SK-N-SH treated with all-trans-retinoic acid at 6 μM for 48 hours (cell line): ENCODE measurements at regions not wholly inside any gene's neighbourhood (a gene's known extent, or its start where the extent isn't known, plus 50 kb on each side); places are given as distances from the start of the nearest gene placed in this dataset.

Experiments used
- ARNTL ChIP-seq: fragments of 450-650 bp; formaldehyde crosslinking; IDR thresholded peaks from 2 replicates; pipeline ENCODE4 v1.5.0; 2020; ENCODE audit warnings: low read depth, mild to moderate bottlenecking, moderate library complexity, borderline replicate concordance
- PATZ1 ChIP-seq: fragments of 250-450 bp; sonication (Bioruptor Pico); IDR thresholded peaks from 2 replicates; pipeline ENCODE4 v1.8.0; 2020; ENCODE audit warnings: mild to moderate bottlenecking, moderate library complexity, borderline replicate concordance

- TF ChIP-seq PATZ1 (no peak), ARNTL (CRISPR knock-in tag) (no peak)
Observed at GRCh38 chr19:27742041-27742440, 1470.9 kb downstream of the UQCRFS1 start.
